OCI-M1 (cell line): ENCODE measurements at regions not wholly inside any gene's neighbourhood (a gene's known extent, or its start where the extent isn't known, plus 50 kb on each side); places are given as distances from the start of the nearest gene placed in this dataset.

Source experiments
- DNase-seq: peaks from one replicate; lab custom pipeline; 2025; lab: John Stamatoyannopoulos, UW

- DNase-seq, result no peak
These were observed 416.8 kb downstream of the IRX2 start for GRCh38 chr5:2334719-2335118.

- DNase-seq, result no peak
These were observed 418.2 kb downstream of the IRX2 start for GRCh38 chr5:2333291-2333690.

GRCh38 chr5:2332521-2332920 is 419.0 kb downstream of the IRX2 start:
- DNase-seq, result no peak

GRCh38 chr5:2330325-2331130 is 420.9 kb downstream of the IRX2 start:
- DNase-seq, result no peak

- DNase-seq, result no peak
These were observed 421.7 kb downstream of the IRX2 start for GRCh38 chr5:2329741-2330140.

- no peak for DNase-seq
These were observed 424.9 kb downstream of the IRX2 start for GRCh38 chr5:2326601-2327000.

- no peak for DNase-seq
These were observed 426.7 kb downstream of the IRX2 start for GRCh38 chr5:2324788-2325187.

- DNase-seq, result no peak
These were observed 430.9 kb downstream of the IRX2 start for GRCh38 chr5:2320611-2321010.

- DNase-seq, result no peak
These were observed 433.9 kb downstream of the IRX2 start for GRCh38 chr5:2317540-2317939.

- no peak for DNase-seq
These were observed 429.1 kb upstream of the IRX4 start for GRCh38 chr5:2311851-2312250.

GRCh38 chr5:2310946-2311345 is 428.2 kb upstream of the IRX4 start:
- DNase-seq, result no peak

GRCh38 chr5:2307631-2308030 is 424.9 kb upstream of the IRX4 start:
- no peak for DNase-seq

GRCh38 chr5:2306711-2307110 is 424.0 kb upstream of the IRX4 start:
- no peak for DNase-seq

- DNase-seq, result no peak
These were observed 420.8 kb upstream of the IRX4 start for GRCh38 chr5:2303431-2304100.

- DNase-seq, result no peak
These were observed 419.4 kb upstream of the IRX4 start for GRCh38 chr5:2302169-2302568.

- no peak for DNase-seq
These were observed 418.3 kb upstream of the IRX4 start for GRCh38 chr5:2300861-2301574.

- no peak for DNase-seq
These were observed 417.7 kb upstream of the IRX4 start for GRCh38 chr5:2300421-2300820.

GRCh38 chr5:2299388-2300220 is 416.9 kb upstream of the IRX4 start:
- DNase-seq, result no peak

- no peak for DNase-seq
These were observed 416.1 kb upstream of the IRX4 start for GRCh38 chr5:2298781-2299180.

- DNase-seq, result no peak
These were observed 415.3 kb upstream of the IRX4 start for GRCh38 chr5:2297991-2298390.

- no peak for DNase-seq
These were observed 412.8 kb upstream of the IRX4 start for GRCh38 chr5:2295476-2295875.

GRCh38 chr5:2293906-2294305 is 411.2 kb upstream of the IRX4 start:
- DNase-seq, result no peak
